ENCODE measurements at regions not wholly inside any gene's neighbourhood (a gene's known extent, or its start where the extent isn't known, plus 50 kb on each side); places are given as distances from the start of the nearest gene placed in this dataset.
"Not testable (repeated sequence)": the region's sequence is repeated elsewhere in the genome, so short reads cannot be mapped to it uniquely, and the experiment has no call there.

DNA sequence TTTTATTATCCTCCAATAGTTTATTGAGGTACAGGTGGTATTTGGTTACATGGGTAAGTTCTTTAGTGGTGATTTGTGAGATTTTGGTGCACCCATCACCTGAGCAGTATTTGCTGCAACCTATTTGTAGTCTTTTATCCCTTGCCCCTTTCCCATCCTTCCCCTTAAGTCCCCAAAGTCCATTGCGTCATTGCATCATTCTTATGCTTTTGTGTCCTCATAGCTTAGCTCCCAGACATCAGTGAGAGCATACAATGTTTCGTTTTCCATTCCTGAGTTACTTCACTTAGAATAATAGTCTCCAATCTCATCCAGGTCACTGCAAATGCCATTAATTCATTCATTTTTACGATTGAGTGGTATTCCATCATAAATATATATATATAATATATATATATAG, 229.9 kb upstream of the TFPI start:
- H4K5ac ChIP-seq (ENCODE audit: insufficient read length, low read depth, low read length); H2AFZ ChIP-seq (ENCODE audit: low read length); H2AK5ac ChIP-seq (ENCODE audit: low read depth, low read length); H2BK12ac ChIP-seq (ENCODE audit: low read depth, low read length); H2BK5ac ChIP-seq (ENCODE audit: low read depth, low read length); H3K36me3 ChIP-seq (ENCODE audit: control insufficient read depth in 2 of 4, insufficient read depth in 4 of 4, low read length in 3 of 4); POLR2A ChIA-PET (ENCODE audit: partially characterized antibody); H2BK15ac ChIP-seq (ENCODE audit: low read length); H3K9me3 ChIP-seq (ENCODE audit: insufficient read depth in 2 of 2, low read depth in 1 of 2, low read length in 1 of 2); H3K18ac ChIP-seq (ENCODE audit: extremely low read depth, low read length); H3K4me2 ChIP-seq (ENCODE audit: insufficient read depth in 1 of 2, low read depth in 2 of 2, low read length in 2 of 2); H3K4me1 ChIP-seq (replicated peaks in 1 of 4; ENCODE audit: control insufficient read depth in 3 of 4, insufficient read depth in 4 of 4, low read length in 3 of 4); H2BK120ac ChIP-seq (replicated peaks; ENCODE audit: low read depth, low read length); H3K27me3 ChIP-seq (replicated peaks in 1 of 4; ENCODE audit: control insufficient read depth in 3 of 4, extremely low read depth in 1 of 4, insufficient read depth in 3 of 4, low read length in 3 of 4); H3K9ac ChIP-seq (replicated peaks in 1 of 4; ENCODE audit: extremely low read depth in 1 of 4, low read depth in 3 of 4, low read length in 3 of 4); CTCF ChIA-PET (ENCODE audit: partially characterized antibody); H3K23me2 ChIP-seq (ENCODE audit: low read depth, low read length); H4K91ac ChIP-seq (replicated peaks; ENCODE audit: insufficient read length, low read length); FAIRE-seq; H3K4me3 ChIP-seq (ENCODE audit: extremely low read depth in 1 of 4, insufficient read depth in 2 of 4, low read depth in 3 of 4, low read length in 4 of 4); H3K79me1 ChIP-seq (ENCODE audit: low read depth, low read length); DNase-seq (ENCODE audit: low read depth in 1 of 2, low spot score in 2 of 2); H3K27ac ChIP-seq (ENCODE audit: low read depth, low read length); H4K20me1 ChIP-seq (replicated peaks in 1 of 2; ENCODE audit: control insufficient read depth in 1 of 2, insufficient read depth in 2 of 2, low read length in 2 of 2); H3K79me2 ChIP-seq (ENCODE audit: control insufficient read depth in 1 of 2, insufficient read depth in 2 of 2, low read length in 2 of 2); H3K14ac ChIP-seq (ENCODE audit: insufficient read length); H4K8ac ChIP-seq (ENCODE audit: extremely low read depth, insufficient read depth, low read length); H3K56ac ChIP-seq (replicated peaks; ENCODE audit: insufficient read length, low read depth, low read length); H3K23ac ChIP-seq (ENCODE audit: insufficient read length); H2BK20ac ChIP-seq (ENCODE audit: low read length); H3K4ac ChIP-seq (replicated peaks; ENCODE audit: insufficient read length, low read depth, low read length): not testable (repeated sequence)
- 57% methylated on average over 3 of the region's 3 CpGs; no CpG with 5 or more reads in 1 of the 2 experiments for WGBS, 2 experiments (ENCODE audit: extremely low coverage in 1 of 2, insufficient coverage in 1 of 2, insufficient read length in 1 of 2, insufficient replicate concordance in 2 of 2, low coverage in 1 of 2, low lambda C conversion rate in 2 of 2, missing lambda C conversion rate in 1 of 2)

Measured in H1 (cell line).